Smooth muscle cell (in vitro differentiated cells): ENCODE measurements at regions not wholly inside any gene's neighbourhood (a gene's known extent, or its start where the extent isn't known, plus 50 kb on each side); places are given as distances from the start of the nearest gene placed in this dataset.

Experiments used
- DNase-seq: peaks from one replicate; lab custom pipeline; 2025; ENCODE audit not compliant: unreplicated experiment; lab: John Stamatoyannopoulos, UW
- H2AFZ ChIP-seq: fragments of 200-600 bp; sonication (generic); 2 replicates; pipeline ENCODE4 v1.6.0; 2016; ENCODE audit warnings: antibody characterized with exemption, low read depth, mild to moderate bottlenecking
- H3F3A ChIP-seq: fragments of 200-600 bp; sonication (generic); 2 replicates; pipeline ENCODE4 v1.6.0; 2017; ENCODE audit warnings: antibody characterized with exemption, low read depth
- H3K27ac ChIP-seq: fragments of 200-600 bp; sonication (generic); 2 replicates; pipeline ENCODE4 v1.5.1; 2016; ENCODE audit warnings: low read depth, mild to moderate bottlenecking
- H3K27me3 ChIP-seq: fragments of 200-600 bp; sonication (generic); 2 replicates; pipeline ENCODE4 v1.6.1; 2016; ENCODE audit warnings: low read depth, mild to moderate bottlenecking
- H3K36me3 ChIP-seq: fragments of 200-600 bp; sonication (generic); 2 replicates; pipeline ENCODE4 v1.5.1; 2016; ENCODE audit warnings: low read depth
- H3K4me1 ChIP-seq: fragments of 200-600 bp; sonication (generic); 2 replicates; pipeline ENCODE4 v1.5.1; 2016; ENCODE audit warnings: low read depth
- H3K4me2 ChIP-seq: fragments of 200-600 bp; sonication (generic); 2 replicates; pipeline ENCODE4 v1.6.0; 2016; ENCODE audit warnings: mild to moderate bottlenecking
- H3K4me3 ChIP-seq: fragments of 200-600 bp; sonication (generic); 2 replicates; pipeline ENCODE4 v1.5.1; 2016; ENCODE audit warnings: mild to moderate bottlenecking
- H3K79me2 ChIP-seq: fragments of 200-600 bp; sonication (generic); 2 replicates; pipeline ENCODE4 v1.6.0; 2016; ENCODE audit warnings: low read depth, mild to moderate bottlenecking
- H3K9ac ChIP-seq: fragments of 200-600 bp; sonication (generic); 2 replicates; pipeline ENCODE4 v1.6.0; 2016; ENCODE audit warnings: low read depth
- H3K9me3 ChIP-seq: fragments of 200-600 bp; sonication (generic); replicated peaks from 2 replicates; pipeline ENCODE4 v1.5.1; 2016; ENCODE audit warnings: low read depth
- H4K20me1 ChIP-seq: fragments of 200-600 bp; sonication (generic); 2 replicates; pipeline ENCODE4 v1.6.0; 2016; ENCODE audit warnings: low read depth
- WGBS: methylation state at CpG from one replicate; pipeline ENCODE4 v1.1.7; 2016; ENCODE audit warnings: low lambda C conversion rate; 5-methylcytosine and 5-hydroxymethylcytosine counted together
- TF ChIP-seq, protein P1 (sequence below): fragments of 200-600 bp; sonication (generic); IDR thresholded peaks from 2 replicates; pipeline ENCODE4 v1.5.1; 2017; ENCODE audit warnings: borderline replicate concordance, mild to moderate bottlenecking, antibody characterized with exemption; ENCODE audit not compliant: insufficient read depth, poor library complexity, severe bottlenecking

DNA sequence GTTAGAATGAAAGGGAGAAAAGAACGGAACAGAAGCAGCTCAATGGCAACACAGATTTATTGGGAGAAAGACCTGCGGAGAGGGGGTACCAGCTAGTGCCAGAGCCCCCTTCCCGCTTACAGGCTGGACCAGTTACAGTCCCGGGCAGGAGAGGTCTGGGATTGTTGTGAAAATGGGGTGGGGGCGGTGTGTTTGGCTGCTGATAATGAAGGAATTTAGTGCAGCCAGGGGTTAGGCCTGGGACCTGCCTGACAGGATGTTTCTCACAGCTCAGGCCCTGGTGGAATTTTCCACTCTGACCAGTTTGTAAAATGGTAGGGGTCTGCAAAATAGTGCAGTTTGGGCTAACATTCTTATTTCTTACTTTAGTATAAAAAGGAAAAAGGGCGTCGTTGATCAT is 75.4 kb upstream of the SPIN4 start:
- TF ChIP-seq, protein P1, sequence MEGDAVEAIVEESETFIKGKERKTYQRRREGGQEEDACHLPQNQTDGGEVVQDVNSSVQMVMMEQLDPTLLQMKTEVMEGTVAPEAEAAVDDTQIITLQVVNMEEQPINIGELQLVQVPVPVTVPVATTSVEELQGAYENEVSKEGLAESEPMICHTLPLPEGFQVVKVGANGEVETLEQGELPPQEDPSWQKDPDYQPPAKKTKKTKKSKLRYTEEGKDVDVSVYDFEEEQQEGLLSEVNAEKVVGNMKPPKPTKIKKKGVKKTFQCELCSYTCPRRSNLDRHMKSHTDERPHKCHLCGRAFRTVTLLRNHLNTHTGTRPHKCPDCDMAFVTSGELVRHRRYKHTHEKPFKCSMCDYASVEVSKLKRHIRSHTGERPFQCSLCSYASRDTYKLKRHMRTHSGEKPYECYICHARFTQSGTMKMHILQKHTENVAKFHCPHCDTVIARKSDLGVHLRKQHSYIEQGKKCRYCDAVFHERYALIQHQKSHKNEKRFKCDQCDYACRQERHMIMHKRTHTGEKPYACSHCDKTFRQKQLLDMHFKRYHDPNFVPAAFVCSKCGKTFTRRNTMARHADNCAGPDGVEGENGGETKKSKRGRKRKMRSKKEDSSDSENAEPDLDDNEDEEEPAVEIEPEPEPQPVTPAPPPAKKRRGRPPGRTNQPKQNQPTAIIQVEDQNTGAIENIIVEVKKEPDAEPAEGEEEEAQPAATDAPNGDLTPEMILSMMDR: no peak

GRCh38 chrX:63424063-63424462 is 72.9 kb upstream of the SPIN4 start:
- no peak for DNase-seq
- Histone ChIP-seq H3K36me3 (no peaks in the 10 kb centered on the region), H3K27me3 (no peaks in the 10 kb centered on the region), H3F3A (no peaks in the 10 kb centered on the region), H3K4me2 (no peak overlapping the region), H3K9ac (no peak overlapping the region), H3K79me2 (no peaks in the 10 kb centered on the region), H3K4me1 (no peaks in the 10 kb centered on the region), H3K4me3 (no peak overlapping the region), H4K20me1 (no peaks in the 10 kb centered on the region), H2AFZ (no peak overlapping the region), H3K27ac (no peak overlapping the region), H3K9me3 (no peaks in the 10 kb centered on the region)
- TF ChIP-seq, protein P1: no peak

More for the DNA sequence above, 75.4 kb upstream of the SPIN4 start:
- H3K27ac ChIP-seq: no peak overlapping the region
- H3K9me3 ChIP-seq: no peaks in the 10 kb centered on the region
- H3K4me1 ChIP-seq: no peaks in the 10 kb centered on the region
- H3K79me2 ChIP-seq: no peaks in the 10 kb centered on the region
- H4K20me1 ChIP-seq: no peaks in the 10 kb centered on the region
- H3K36me3 ChIP-seq: no peaks in the 10 kb centered on the region
- no peak overlapping the region for H2AFZ ChIP-seq
- no peak for DNase-seq
- no peaks in the 10 kb centered on the region for H3K27me3 ChIP-seq
- no peak overlapping the region for H3K9ac ChIP-seq
- H3K4me3 ChIP-seq: no peak overlapping the region
- 62% methylated on average over 7 of the region's 7 CpGs for WGBS
- no peak overlapping the region for H3K4me2 ChIP-seq
- no peaks in the 10 kb centered on the region for H3F3A ChIP-seq

GRCh38 chrX:63421411-63421810 is 70.3 kb upstream of the SPIN4 start:
- H3K9me3 ChIP-seq: no peaks in the 10 kb centered on the region
- no peaks in the 10 kb centered on the region for H4K20me1 ChIP-seq
- no peak overlapping the region for H3K4me2 ChIP-seq
- no peak overlapping the region for H2AFZ ChIP-seq
- TF ChIP-seq, protein P1: no peak
- no peaks in the 10 kb centered on the region for H3K36me3 ChIP-seq
- H3K27me3 ChIP-seq: no peaks in the 10 kb centered on the region
- H3K27ac ChIP-seq: no peak overlapping the region
- no peak overlapping the region for H3K4me3 ChIP-seq
- H3K4me1 ChIP-seq: no peaks in the 10 kb centered on the region
- H3K79me2 ChIP-seq: no peaks in the 10 kb centered on the region
- no peak for DNase-seq
- H3F3A ChIP-seq: no peaks in the 10 kb centered on the region
- no peak overlapping the region for H3K9ac ChIP-seq

- Histone ChIP-seq H3K27me3 (no peaks in the 10 kb centered on the region), H2AFZ (no peak overlapping the region), H3K4me1 (no peaks in the 10 kb centered on the region), H3K79me2 (no peaks in the 10 kb centered on the region), H3K4me2 (no peak overlapping the region), H3K9me3 (no peaks in the 10 kb centered on the region), H3K9ac (no peak overlapping the region), H4K20me1 (no peaks in the 10 kb centered on the region), H3K36me3 (no peaks in the 10 kb centered on the region), H3K4me3 (no peak overlapping the region), H3F3A (no peaks in the 10 kb centered on the region), H3K27ac (no peak overlapping the region)
- DNase-seq: no peak
- TF ChIP-seq, protein P1: no peak
- WGBS: 62% methylated on average over 4 of the region's 4 CpGs
Observed at GRCh38 chrX:63418211-63418610, 67.1 kb upstream of the SPIN4 start.
